ENCODE measurements at regions not wholly inside any gene's neighbourhood (a gene's known extent, or its start where the extent isn't known, plus 50 kb on each side); places are given as distances from the start of the nearest gene placed in this dataset.

- no peak for DNase-seq (ENCODE audit: low read depth in 3 of 3)
Observed at GRCh38 chr17:73694491-73694890, 50.2 kb upstream of the SDK2 start.

DNA sequence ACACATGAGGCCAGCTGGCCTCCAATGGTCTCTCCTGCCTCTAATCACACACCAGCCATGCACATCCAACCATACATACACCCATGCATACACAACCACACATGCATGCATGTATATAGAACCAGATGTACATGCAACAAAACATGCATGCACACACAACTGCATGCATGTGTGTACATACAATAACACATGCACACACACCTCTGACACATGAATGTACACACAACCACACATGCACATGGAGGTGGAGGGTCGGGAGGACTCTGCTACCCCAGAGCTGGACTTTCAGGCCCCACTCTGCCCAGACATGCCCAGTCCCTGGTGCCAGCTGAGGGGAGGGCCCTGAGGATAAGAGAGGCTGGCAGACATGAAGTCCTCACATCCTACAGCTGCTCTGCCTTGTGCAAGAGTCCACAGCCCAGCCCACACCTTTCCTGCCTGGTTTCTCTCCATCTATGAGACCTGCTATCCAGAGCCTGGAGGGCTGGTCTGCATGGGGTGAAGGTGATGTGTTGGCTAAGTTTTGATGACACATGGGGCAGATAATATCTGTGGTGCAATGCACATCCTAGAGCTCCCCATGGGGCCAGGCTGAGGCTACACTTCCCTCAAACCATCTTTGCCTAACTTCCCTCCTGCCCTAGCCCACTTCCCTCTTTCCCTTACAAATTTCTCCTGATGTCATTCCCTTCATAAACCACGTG, 50.9 kb upstream of the SDK2 start:
- no peak for DNase-seq (ENCODE audit: low read depth in 3 of 3)

GRCh38 chr17:73696251-73696650, 52.0 kb upstream of the SDK2 start:
- DNase-seq (ENCODE audit: low read depth in 3 of 3) = no peak

- DNase-seq (ENCODE audit: low read depth in 3 of 3) = no peak
Observed at GRCh38 chr17:73697872-73698271, 53.6 kb upstream of the SDK2 start.

DNA sequence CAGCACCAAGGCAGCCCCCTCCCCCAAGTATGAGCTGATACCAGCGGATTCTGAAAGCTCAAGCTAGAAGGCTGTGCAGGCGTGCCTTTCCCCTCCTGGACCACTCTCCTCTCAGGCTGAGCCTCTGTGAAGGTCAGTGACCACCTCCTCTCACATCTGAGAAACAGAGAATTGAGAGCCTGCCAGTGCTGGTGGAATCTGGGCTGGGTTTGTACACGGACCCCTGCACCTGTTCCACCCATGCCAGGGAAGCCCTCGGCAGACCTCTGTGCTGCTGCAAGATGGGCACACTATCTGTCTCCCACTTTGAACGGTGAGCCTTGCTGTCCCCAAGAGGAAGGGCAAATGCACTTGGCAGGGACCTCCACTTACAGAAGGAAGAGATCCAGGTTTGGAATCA, 54.7 kb upstream of the SDK2 start:
- no peak for DNase-seq (ENCODE audit: low read depth in 3 of 3)

DNA sequence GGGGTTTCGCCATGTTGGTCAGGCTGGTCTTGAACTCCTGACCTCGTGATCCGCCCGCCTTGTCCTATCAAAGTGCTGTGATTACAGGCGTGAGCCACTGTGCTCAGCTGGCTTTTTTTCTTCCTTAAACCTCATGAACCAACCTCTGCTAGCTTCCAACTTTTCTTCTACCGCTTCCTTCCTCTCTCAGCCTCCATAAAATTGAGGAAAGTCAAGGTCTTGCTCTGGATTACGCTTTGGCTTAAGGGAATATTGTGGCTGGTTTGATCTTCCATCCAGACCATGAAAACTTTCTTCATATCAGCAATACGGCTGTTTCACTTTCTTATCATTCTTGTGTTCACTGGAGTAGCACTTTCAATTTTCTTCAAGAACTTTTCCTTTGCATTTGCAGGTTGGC, 57.5 kb upstream of the SDK2 start:
- no peak for DNase-seq (ENCODE audit: low read depth in 3 of 3)

DNA sequence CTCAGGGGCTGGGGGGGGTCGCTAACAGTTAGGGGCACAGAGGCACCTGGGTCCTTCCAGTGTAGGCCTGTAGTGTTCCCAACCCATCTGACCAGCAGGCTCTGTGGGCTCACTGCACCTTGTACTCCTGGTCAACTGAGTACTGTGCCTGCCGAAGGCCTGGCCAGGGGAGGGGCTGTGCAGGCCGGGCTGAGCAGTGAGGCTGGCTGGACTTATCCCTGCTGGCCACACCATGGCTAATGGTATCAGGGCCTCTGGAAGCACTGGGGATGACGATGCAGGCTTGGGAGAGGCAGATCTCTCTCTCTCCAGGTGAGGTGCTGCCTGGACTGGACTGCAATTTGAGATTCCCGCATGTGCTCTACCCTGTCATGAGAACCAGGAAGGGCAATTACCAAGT, 58.9 kb upstream of the SDK2 start:
- no peak for DNase-seq (ENCODE audit: low read depth in 3 of 3)

DNA sequence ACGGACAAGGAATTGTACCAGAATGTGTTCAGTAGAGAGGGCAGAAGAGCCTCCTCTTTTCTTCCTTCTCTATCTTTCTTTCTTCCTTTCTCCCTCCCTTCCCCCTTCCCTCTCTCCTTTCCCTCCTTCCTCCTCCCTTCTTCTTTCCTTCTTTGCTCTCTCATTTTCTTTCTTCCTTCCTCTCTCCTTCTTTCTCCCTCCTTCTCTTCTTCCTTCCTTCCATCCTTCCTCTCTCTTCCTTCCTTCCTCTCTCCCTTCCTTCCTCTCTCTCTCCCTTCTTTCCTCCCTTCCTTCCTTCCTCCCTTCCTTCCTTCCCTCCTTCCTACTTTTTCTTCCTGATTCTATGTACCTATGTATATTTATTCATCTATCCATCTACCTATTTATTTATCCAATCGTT, 59.7 kb upstream of the SDK2 start:
- no peak for DNase-seq (ENCODE audit: low read depth in 3 of 3)

- DNase-seq (ENCODE audit: low read depth in 3 of 3) = no peak
Observed at GRCh38 chr17:73705594-73705993, 61.3 kb upstream of the SDK2 start.

DNA sequence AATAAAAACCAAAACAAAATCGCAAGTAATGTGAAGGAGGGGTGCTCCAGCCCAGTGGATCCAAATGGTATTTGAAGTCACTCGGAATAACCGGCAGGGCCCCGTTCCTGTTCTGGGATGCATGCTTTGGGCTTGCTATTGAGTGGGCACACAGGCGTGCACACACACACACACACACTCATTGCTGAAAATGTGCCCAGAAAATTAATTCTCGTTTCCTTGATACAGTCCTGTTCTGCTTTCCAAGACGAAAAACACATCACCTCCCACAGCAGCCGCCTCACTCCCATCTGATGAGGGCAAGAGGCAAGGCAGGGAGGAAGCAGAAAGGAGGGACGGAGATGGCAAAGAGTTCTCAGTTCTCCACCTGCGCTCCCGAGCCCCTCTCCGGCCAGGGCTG, 62.2 kb upstream of the SDK2 start:
- no peak for DNase-seq (ENCODE audit: low read depth in 3 of 3)

DNA sequence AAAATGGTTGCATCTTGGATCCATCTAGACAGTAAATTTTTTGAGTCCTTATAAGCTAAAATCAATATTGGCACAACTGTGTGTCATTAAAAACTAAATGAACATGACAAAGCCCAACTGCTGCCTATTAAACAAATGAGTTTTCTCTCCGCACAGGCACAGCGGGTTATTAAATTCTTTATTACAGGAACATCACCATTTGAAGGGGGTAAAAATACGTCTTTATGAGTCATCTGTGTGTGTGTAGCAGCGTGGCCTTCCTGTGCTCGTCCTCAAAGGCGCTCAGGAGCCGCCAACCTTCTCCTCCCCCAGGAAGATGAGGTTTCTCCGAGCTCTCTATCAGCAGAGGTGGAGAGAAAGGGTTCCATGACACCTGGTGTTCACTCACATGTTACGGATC, 62.6 kb upstream of the SDK2 start:
- no peak for DNase-seq (ENCODE audit: low read depth in 3 of 3)

DNA sequence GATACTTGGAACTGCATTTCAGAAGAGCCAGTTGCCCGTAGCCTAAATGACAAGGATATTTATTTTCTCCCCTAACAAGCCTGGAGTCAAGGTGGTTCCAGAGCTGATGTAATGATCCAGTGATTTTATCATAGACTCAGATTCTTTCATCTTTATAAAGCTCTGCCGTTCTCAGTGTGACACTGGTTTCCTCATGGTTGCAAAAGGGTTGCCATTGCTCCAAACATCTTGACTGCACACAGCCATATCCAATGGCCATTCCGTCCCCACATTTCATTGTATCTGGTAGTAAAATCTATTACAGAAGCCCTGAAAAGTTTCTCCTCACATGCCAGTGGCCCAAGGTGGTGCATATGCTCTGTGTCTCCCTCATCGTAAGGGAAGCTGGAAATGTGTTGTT, 63.1 kb upstream of the SDK2 start:
- DNase-seq (ENCODE audit: low read depth in 3 of 3) = no peak

- peak; percentile 26 to 49 (median 31) for DNase-seq (ENCODE audit: low read depth in 3 of 3)
Observed at GRCh38 chr17:73710095-73710592, 65.9 kb upstream of the SDK2 start.

- no peak for DNase-seq (ENCODE audit: low read depth in 3 of 3)
Observed at GRCh38 chr17:73711184-73711583, 66.9 kb upstream of the SDK2 start.

DNA sequence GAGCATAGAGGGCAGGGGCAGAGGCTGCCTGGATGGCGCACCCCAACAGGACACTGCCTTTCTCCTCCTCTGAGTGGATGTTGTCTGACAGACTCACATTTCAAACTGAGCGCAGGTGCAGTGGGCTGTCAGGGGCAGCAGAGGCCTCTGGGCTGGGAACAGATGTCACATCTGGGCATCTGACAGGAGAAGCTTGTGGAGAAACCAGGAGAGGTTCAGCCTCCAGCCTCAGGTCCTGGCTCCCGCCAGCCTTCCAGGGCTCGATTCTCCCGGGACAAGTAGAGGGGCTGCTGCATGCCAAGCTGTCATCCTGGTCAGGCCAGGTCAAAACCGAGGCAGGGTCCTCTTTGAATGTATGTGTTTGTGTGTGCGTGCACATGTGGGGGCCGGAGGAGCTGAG, 67.7 kb upstream of the SDK2 start:
- DNase-seq (ENCODE audit: low read depth in 3 of 3) = no peak

GRCh38 chr17:73713136-73713535, 68.9 kb upstream of the SDK2 start:
- DNase-seq (ENCODE audit: low read depth in 3 of 3) = no peak

- DNase-seq (ENCODE audit: low read depth in 3 of 3) = no peak
Observed at GRCh38 chr17:73715769-73716168, 71.5 kb upstream of the SDK2 start.

GRCh38 chr17:73717690-73718089, 73.4 kb upstream of the SDK2 start:
- no peak for DNase-seq (ENCODE audit: low read depth in 3 of 3)

- no peak for DNase-seq (ENCODE audit: low read depth in 3 of 3)
Observed at GRCh38 chr17:73718362-73718761, 74.1 kb upstream of the SDK2 start.

- no peak for DNase-seq (ENCODE audit: low read depth in 3 of 3)
Observed at GRCh38 chr17:73718912-73719311, 74.7 kb upstream of the SDK2 start.

GRCh38 chr17:73719588-73720071, 75.4 kb upstream of the SDK2 start:
- no peak for DNase-seq (ENCODE audit: low read depth in 3 of 3)

DNA sequence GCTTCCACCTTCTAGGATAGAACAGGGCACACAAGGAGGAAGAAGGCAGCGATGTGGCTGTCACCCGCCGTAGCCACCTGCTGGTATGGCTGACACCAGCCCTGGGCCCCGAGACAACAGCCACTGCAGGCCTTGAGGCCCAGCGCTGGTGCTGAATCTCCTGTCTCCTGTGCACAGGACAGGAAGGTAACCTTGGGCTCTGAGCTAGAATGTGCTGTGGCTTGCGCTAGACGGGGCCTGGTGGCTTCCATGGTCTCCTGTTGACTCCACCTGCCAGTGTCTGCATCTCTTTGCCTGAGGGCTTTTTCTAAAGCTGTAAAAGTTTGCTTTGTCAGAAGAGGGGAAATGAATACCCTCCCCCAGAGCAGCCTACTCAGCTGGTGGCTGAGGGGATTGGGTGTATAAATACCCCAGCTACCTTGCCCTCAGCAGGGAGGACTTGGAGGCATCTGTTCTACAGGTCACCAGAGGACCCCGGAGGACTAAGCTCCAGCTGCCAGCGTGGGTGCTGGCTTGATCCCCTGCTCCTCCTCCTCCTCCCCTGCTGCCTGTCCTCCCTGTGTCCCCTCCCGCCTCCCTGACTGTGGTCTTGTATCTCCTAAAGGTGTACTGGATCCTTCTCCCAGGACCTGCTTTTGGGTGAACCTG, 76.1 kb upstream of the SDK2 start:
- DNase-seq (ENCODE audit: low read depth in 3 of 3) = no peak

DNA sequence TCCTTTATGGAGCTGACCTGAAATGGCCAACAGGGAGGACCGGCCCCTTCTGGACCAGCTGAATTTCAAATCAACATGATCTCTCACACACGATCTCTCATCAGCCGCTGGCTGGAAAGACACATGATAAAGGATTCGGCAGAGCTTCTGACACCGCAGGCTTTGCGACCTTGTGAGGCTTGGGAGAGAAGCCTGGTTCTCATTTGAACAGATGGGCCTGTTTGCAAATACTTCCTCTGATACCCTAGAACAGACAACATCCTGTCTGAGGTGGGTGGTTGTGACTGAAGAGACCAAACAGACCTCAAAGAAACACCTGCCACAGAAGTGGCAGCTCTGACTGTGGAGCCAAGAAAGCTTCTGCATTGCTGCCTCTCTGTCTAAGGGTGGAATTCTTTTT, 77.9 kb upstream of the SDK2 start:
- peak in 1 of 3 experiments; percentile 5 for DNase-seq (ENCODE audit: low read depth in 3 of 3)
